Motor neuron (in vitro differentiated cells): ENCODE measurements at regions not wholly inside any gene's neighbourhood (a gene's known extent, or its start where the extent isn't known, plus 50 kb on each side); places are given as distances from the start of the nearest gene placed in this dataset.

Source experiments
- ATAC-seq, 8 experiments: fragments of 200-7000 bp; cut with Tn5 transposase; replicated peaks in 6 of 8; 2 replicates each; pipeline ENCODE4 v1.8.0; 2021; ENCODE audit warnings: mild to moderate bottlenecking in 8 of 8, moderate library complexity in 8 of 8
- H3K27ac ChIP-seq, 2 donors: fragments of 250-450 bp; sonication (Bioruptor Pico); 2 replicates each; pipeline ENCODE4 v1.9.0; 2021; ENCODE audit warnings: antibody characterized with exemption in 2 of 2, mild to moderate bottlenecking in 2 of 2, moderate library complexity in 1 of 2
- H3K4me1 ChIP-seq, 2 donors: fragments of 250-450 bp; sonication (Bioruptor Pico); replicated peaks in 1 of 2; 2 replicates each; pipeline ENCODE4 v1.6.1; 2021; ENCODE audit warnings: antibody characterized with exemption in 2 of 2, mild to moderate bottlenecking in 2 of 2, moderate library complexity in 1 of 2
- H3K4me3 ChIP-seq, 5 donors: fragments of 250-450 bp; sonication (Bioruptor Pico); 2 replicates each; pipeline ENCODE4 v1.9.0; 2021; ENCODE audit warnings: antibody characterized with exemption in 5 of 5, mild to moderate bottlenecking in 5 of 5, moderate library complexity in 4 of 5
- WGBS, 10 experiments: fragments of 450-650 bp; shearing (Covaris generic); methylation state at CpG; one replicate each; pipeline ENCODE4 v1.0.0; 2022; 5-methylcytosine and 5-hydroxymethylcytosine counted together
- in situ Hi-C, 9 experiments: fragments of 400-800 bp; cut with MboI; loops; one replicate each; pipeline ENCODE4 v1.15.0; 2021; ENCODE audit warnings: low sequenced_read_pairs in 9 of 9, low pct_unique_long_range_greater_than_20kb in 2 of 9; ENCODE audit not compliant: unreplicated experiment in 9 of 9

DNA sequence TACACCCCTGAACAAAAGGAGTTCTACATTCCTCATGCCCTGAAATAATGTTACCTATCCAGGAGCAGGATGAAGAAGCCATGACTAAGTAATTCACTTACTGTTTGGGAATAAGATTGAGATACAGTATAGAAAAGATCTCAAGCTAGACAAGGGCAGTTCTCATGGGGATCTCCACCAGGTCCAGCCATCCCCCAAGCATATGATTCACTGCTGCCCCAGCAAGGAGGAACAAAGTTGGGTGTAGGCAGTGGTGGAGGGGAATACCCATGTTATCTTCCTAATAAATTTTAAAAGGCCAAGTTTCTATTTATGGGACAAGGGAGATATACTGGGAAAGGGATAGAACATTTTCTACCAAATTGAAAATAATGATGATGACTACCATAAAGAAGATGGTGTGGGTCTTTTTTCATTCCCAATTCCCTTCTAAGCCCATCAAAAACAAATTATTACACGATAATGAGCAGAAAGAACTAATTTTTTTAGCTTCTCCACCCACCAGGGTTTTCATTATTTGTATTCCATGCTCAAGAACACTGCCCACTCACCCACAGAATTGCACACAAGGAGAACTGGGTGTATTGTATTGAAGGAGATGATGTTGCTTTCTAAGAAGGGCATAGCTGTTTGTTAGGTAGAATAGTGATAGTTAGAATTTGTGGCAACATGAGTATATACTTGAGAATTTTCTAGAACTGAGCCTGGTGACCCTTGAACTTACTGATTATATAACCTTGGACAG lies 204.6 kb downstream of the BTG1 start:
- in situ Hi-C loops = no loop called here
- Histone ChIP-seq H3K4me1 (peaks cover 4 to 15% of the 10 kb centered on the region in 2 donors), H3K27ac (no peak overlapping the region), H3K4me3 (no peak overlapping the region)
- ATAC-seq = no peak
- WGBS, 10 experiments = 0 to 86% (median 40%) methylated on average over 1 of the region's 1 CpG; no CpG with 5 or more reads in 3 of the 10 experiments

DNA sequence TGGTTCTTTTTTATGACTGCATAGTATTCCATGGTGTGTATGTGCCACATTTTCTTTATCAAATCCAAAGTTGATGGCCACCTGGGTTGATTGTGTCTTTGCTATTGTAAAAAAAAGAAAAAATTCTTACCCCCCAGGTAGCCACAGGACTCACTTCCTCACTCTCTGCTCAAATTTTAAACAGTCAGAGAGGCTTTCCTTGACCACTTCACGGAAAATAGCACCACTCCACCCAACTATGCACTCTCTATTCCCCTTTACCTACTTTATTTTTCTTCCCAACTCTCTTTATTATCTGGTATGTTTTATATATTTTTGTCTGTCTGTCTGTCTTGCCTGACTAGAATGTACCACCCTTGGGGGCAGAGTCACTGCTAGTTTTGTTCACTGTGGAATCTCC lies 205.3 kb downstream of the BTG1 start:
- Histone ChIP-seq H3K27ac (no peak overlapping the region), H3K4me1 (peaks cover 4 to 16% of the 10 kb centered on the region in 2 donors), H3K4me3 (no peak overlapping the region)
- in situ Hi-C loops = no loop called here
- no peak for ATAC-seq
- 33 to 100% (median 86%) methylated on average over 1 of the region's 1 CpG; no CpG with 5 or more reads in 2 of the 10 experiments for WGBS, 10 experiments

DNA sequence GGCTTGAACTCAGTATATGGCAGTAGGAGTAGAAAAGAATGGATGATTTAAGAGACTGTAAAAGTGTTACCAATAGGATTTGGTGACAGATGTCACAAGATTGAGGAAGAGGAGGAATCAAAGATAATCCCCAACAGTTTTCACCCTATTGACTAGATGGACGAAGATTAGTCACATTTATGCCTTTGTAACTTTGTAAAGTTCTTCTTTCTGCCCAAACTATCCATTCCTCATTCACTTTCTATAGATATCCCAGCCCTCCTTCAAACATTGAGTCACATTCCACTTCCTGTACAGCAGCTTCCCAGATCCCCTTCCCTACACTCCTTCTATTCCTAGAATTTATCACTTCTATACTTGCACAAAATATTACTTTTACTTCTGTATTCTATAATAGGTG lies 207.9 kb downstream of the BTG1 start:
- in situ Hi-C loops = no loop called here
- no peak for ATAC-seq
- no peak overlapping the region for H3K4me3 ChIP-seq
- H3K4me1 ChIP-seq = peaks cover 4 to 20% of the 10 kb centered on the region in 2 donors
- no peak overlapping the region for H3K27ac ChIP-seq
- WGBS, 10 experiments = 22 to 100% (median 83%) methylated on average over 1 of the region's 1 CpG; no CpG with 5 or more reads in 2 of the 10 experiments

DNA sequence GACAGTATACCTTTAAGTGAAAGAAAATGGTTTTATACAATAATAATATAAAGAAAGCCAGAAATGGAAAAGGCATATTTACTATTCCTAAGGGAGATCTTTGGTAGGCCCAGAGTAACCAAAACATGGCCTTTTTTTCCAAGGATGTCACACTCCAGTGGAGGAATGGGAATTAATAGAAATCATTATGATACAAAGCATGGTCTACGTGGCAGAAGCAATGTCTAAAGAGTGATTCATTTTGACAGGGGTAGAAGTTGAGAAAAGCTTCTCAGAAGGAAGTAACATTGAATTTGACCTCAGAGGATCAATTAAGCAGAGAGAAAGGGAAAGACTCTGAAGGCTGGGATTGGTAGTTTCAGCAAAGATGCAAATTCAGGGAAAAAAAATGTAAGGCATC lies 208.6 kb downstream of the BTG1 start:
- in situ Hi-C loops = no loop called here
- Histone ChIP-seq H3K4me1 (peaks cover 4 to 18% of the 10 kb centered on the region in 2 donors), H3K27ac (no peak overlapping the region), H3K4me3 (no peak overlapping the region)
- peak in 5 of 8 experiments; percentile 42 to 70 (median 61) for ATAC-seq
- WGBS, 10 experiments = 13 to 88% (median 71%) methylated on average over 1 of the region's 1 CpG; no CpG with 5 or more reads in 3 of the 10 experiments

GRCh38 chr12:91935296-91935695 lies 210.3 kb downstream of the BTG1 start:
- WGBS, 10 experiments = 86 to 100% (median 95%) methylated on average over 1 to 2 of the region's 2 CpGs
- Histone ChIP-seq H3K4me1 (peaks cover 4 to 16% of the 10 kb centered on the region in 2 donors), H3K4me3 (no peak overlapping the region), H3K27ac (no peak overlapping the region)
- in situ Hi-C loops = no loop called here
- no peak for ATAC-seq

GRCh38 chr12:91931111-91931510 lies 214.5 kb downstream of the BTG1 start:
- no peak overlapping the region for H3K27ac ChIP-seq
- in situ Hi-C loops = no loop called here
- ATAC-seq = peak in 3 of 8 experiments; percentile 71 to 96 (median 84)
- 0 to 90% (median 69%) methylated on average over 1 to 2 of the region's 2 CpGs; no CpG with 5 or more reads in 2 of the 10 experiments for WGBS, 10 experiments
- no peak overlapping the region for H3K4me3 ChIP-seq
- H3K4me1 ChIP-seq = peaks cover 4 to 5% of the 10 kb centered on the region in 2 donors

- Histone ChIP-seq H3K4me3 (no peak overlapping the region), H3K4me1 (peaks cover 0 to 5% of the 10 kb centered on the region in 2 donors), H3K27ac (no peak overlapping the region)
- in situ Hi-C loops = no loop called here
- ATAC-seq = no peak
- WGBS, 10 experiments = 43 to 88% (median 75%) methylated on average over 1 to 2 of the region's 2 CpGs; no CpG with 5 or more reads in 3 of the 10 experiments
Measured at GRCh38 chr12:91928501-91928900, 217.1 kb downstream of the BTG1 start.

- H3K4me1 ChIP-seq = peaks cover 0 to 5% of the 10 kb centered on the region in 2 donors
- H3K4me3 ChIP-seq = no peak overlapping the region
- in situ Hi-C loops = no loop called here
- WGBS, 10 experiments = 0 to 100% (median 33%) methylated on average over 1 of the region's 1 CpG; no CpG with 5 or more reads in 2 of the 10 experiments
- peak in 6 of 8 experiments; percentile 38 to 95 (median 64) for ATAC-seq
- H3K27ac ChIP-seq = no peak overlapping the region
Measured at GRCh38 chr12:91926848-91927247, 218.8 kb downstream of the BTG1 start.

- Histone ChIP-seq H3K4me1 (peaks cover 5 to 7% of the 10 kb centered on the region in 2 donors), H3K27ac (no peak overlapping the region), H3K4me3 (no peak overlapping the region)
- in situ Hi-C loops = no loop called here
- WGBS, 10 experiments = 70 to 100% (median 100%) methylated on average over 1 to 3 of the region's 3 CpGs; no CpG with 5 or more reads in 3 of the 10 experiments
- no peak for ATAC-seq
Measured at GRCh38 chr12:91924827-91925226, 220.8 kb downstream of the BTG1 start.

DNA sequence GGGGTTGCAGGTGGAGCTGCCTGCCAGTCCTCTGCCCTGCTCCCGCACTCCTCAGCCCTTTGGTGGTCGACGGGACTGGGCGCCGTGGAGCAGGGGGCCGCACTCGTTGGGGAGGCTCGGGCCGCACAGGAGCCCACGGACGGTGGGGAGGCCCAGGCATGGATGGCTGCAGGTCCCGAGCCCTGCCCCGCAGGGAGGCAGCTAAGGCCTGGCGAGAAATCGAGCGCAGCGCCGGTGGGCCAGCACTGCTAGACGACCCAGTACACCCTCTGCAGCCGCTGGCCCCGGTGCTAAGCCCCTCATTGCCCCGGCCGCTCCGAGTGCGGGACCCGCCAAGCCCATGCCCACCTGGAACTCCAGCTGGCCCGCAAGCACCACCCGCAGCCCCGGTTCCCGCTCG lies 221.8 kb downstream of the BTG1 start:
- H3K27ac ChIP-seq = no peak overlapping the region
- H3K4me1 ChIP-seq = peaks cover 4 to 9% of the 10 kb centered on the region in 2 donors
- 93 to 100% (median 95%) methylated on average over 3 to 12 of the region's 31 CpGs; no CpG with 5 or more reads in 6 of the 10 experiments for WGBS, 10 experiments
- H3K4me3 ChIP-seq = no peak overlapping the region
- in situ Hi-C loops = no loop called here
- no peak for ATAC-seq

- H3K4me3 ChIP-seq = no peak overlapping the region
- in situ Hi-C loops = no loop called here
- ATAC-seq = no peak
- WGBS, 10 experiments = 71 to 100% (median 98%) methylated on average over 1 to 6 of the region's 6 CpGs; no CpG with 5 or more reads in 1 of the 10 experiments
- H3K27ac ChIP-seq = no peak overlapping the region
- peaks cover 0 to 9% of the 10 kb centered on the region in 2 donors for H3K4me1 ChIP-seq
Measured at GRCh38 chr12:91922674-91923073, 223.0 kb downstream of the BTG1 start.

GRCh38 chr12:91922139-91922538 lies 223.5 kb downstream of the BTG1 start:
- H3K4me3 ChIP-seq = no peak overlapping the region
- H3K4me1 ChIP-seq = peaks cover 0 to 9% of the 10 kb centered on the region in 2 donors
- ATAC-seq = no peak
- H3K27ac ChIP-seq = no peak overlapping the region
- in situ Hi-C loops = no loop called here
- WGBS, 10 experiments = 14 to 92% (median 75%) methylated on average over 1 of the region's 1 CpG; no CpG with 5 or more reads in 2 of the 10 experiments

GRCh38 chr12:91921555-91921954 lies 224.1 kb downstream of the BTG1 start:
- peaks cover 0 to 9% of the 10 kb centered on the region in 2 donors for H3K4me1 ChIP-seq
- no peak overlapping the region for H3K27ac ChIP-seq
- 0 to 88% (median 41%) methylated on average over 1 to 2 of the region's 2 CpGs; no CpG with 5 or more reads in 4 of the 10 experiments for WGBS, 10 experiments
- in situ Hi-C loops = no loop called here
- no peak overlapping the region for H3K4me3 ChIP-seq
- ATAC-seq = peak in 2 of 8 experiments; percentile 11 to 35
